HCT116 (cell line): ENCODE measurements at regions not wholly inside any gene's neighbourhood (a gene's known extent, or its start where the extent isn't known, plus 50 kb on each side); places are given as distances from the start of the nearest gene placed in this dataset.

Source experiments
- ATAC-seq: fragments of 200-7000 bp; cut with Tn5 transposase; 2 replicates; pipeline ENCODE4 v1.9.1; 2020; ENCODE audit warnings: mild to moderate bottlenecking, moderate library complexity
- BruUV-seq: library from RNA; stranded (reverse); fragments of 400-500 nt; replicated peaks from 2 replicates; lab custom pipeline; 2021; lab: Mats Ljungman, UMichigan
- CTCF ChIA-PET: fragments of 300-600 bp; sonication (Branson Sonifier 250); formaldehyde crosslinking; loops from one replicate; lab custom pipeline; 2021; ENCODE audit warnings: antibody characterized with exemption; lab: Charles Lee
- POLR2A ChIA-PET: fragments of 300-600, 350-600 bp; sonication (Branson Sonifier 250); formaldehyde crosslinking; loops from one replicate; lab custom pipeline; 2021; ENCODE audit warnings: antibody characterized with exemption; lab: Charles Lee
- RAD21 ChIA-PET, 2 experiments: fragments of 300-600 bp; sonication (Branson Sonifier 250); formaldehyde crosslinking; loops; one replicate each; lab custom pipeline; 2023; ENCODE audit warnings: low total read pairs in 2 of 2; ENCODE audit not compliant: uncharacterized antibody in 2 of 2, unreplicated experiment in 2 of 2, low non-redundant PET in 1 of 2; lab: Charles Lee
- DNase-seq: peaks from one replicate; pipeline ENCODE4 v3.0.0-alpha.2; 2010; ENCODE audit warnings: low read depth, low spot score
- H2AFZ ChIP-seq: fragments of 200-600 bp; shearing (Covaris generic), sonication (generic); 2 replicates; pipeline ENCODE4 v1.6.1; 2017; ENCODE audit warnings: low read depth, mixed run types, mixed read lengths, antibody characterized with exemption, low read length; ENCODE audit not compliant: poor library complexity, severe bottlenecking
- H3K27ac ChIP-seq: 2 replicates; pipeline ENCODE4 v1.5.1; 2012; ENCODE audit warnings: low read depth, low read length
- H3K27me3 ChIP-seq: fragments of 200-600 bp; sonication (generic); 2 replicates; pipeline ENCODE4 v1.6.1; 2016; ENCODE audit warnings: mixed run types, low read length, mixed read lengths; ENCODE audit not compliant: insufficient read depth
- H3K36me3 ChIP-seq, 2 experiments: fragments of 200-500 bp in 1 of 2; fragments of 200-600 bp in 1 of 2; sonication (Bioruptor generic) in 1 of 2; sonication (generic) in 1 of 2; 2 replicates each; pipeline versions ENCODE4 v1.5.1 to v1.6.1; 2014 to 2016; ENCODE audit warnings: low read length in 2 of 2, inconsistent platforms in 1 of 2, mixed read lengths in 1 of 2, mixed run types in 1 of 2; ENCODE audit not compliant: insufficient read depth in 2 of 2, control insufficient read depth in 1 of 2
- H3K4me1 ChIP-seq, 2 experiments: fragments of 200-600 bp in 1 of 2; sonication (generic) in 1 of 2; 2 replicates each; pipeline versions ENCODE4 v1.5.1 to v1.6.1; 2012 to 2017; ENCODE audit warnings: low read length in 2 of 2, inconsistent platforms in 1 of 2, mild to moderate bottlenecking in 1 of 2, mixed read lengths in 1 of 2, mixed run types in 1 of 2, moderate library complexity in 1 of 2; ENCODE audit not compliant: insufficient read depth in 2 of 2, control insufficient read depth in 1 of 2
- H3K4me2 ChIP-seq: fragments of 200-600 bp; sonication (generic); 2 replicates; pipeline ENCODE4 v1.6.1; 2017; ENCODE audit warnings: mixed run types, low read length, mixed read lengths
- H3K4me3 ChIP-seq, 2 experiments: fragments of 200-600 bp in 1 of 2; sonication (generic) in 1 of 2; replicated peaks in 1 of 2; 2 replicates each; pipeline ENCODE4 v1.5.1; 2011 to 2016; ENCODE audit warnings: low read length in 2 of 2, control low read depth in 1 of 2, low read depth in 1 of 2, mild to moderate bottlenecking in 1 of 2, mixed read lengths in 1 of 2, mixed run types in 1 of 2
- H3K79me2 ChIP-seq: fragments of 200-600 bp; sonication (generic); 2 replicates; pipeline ENCODE4 v1.6.1; 2017; ENCODE audit warnings: mild to moderate bottlenecking, mixed run types, low read length, moderate library complexity, mixed read lengths; ENCODE audit not compliant: insufficient read depth
- H3K9ac ChIP-seq: fragments of 200-600 bp; sonication (generic); 2 replicates; pipeline ENCODE4 v1.6.1; 2016; ENCODE audit warnings: low read length, mixed read lengths
- H3K9me2 ChIP-seq: fragments of 200-600 bp; sonication (generic), shearing (Covaris generic); 2 replicates; pipeline ENCODE4 v1.6.1; 2017; ENCODE audit warnings: mixed run types, mild to moderate bottlenecking, moderate library complexity; ENCODE audit not compliant: insufficient read depth
- H3K9me3 ChIP-seq, 2 experiments: fragments of 200-500 bp in 1 of 2; fragments of 200-600 bp in 1 of 2; sonication (Bioruptor generic) in 1 of 2; sonication (generic) in 1 of 2; 2 replicates each; pipeline ENCODE4 v1.6.1; 2014 to 2017; ENCODE audit warnings: low read length in 2 of 2, mixed read lengths in 2 of 2, inconsistent platforms in 1 of 2, low read depth in 1 of 2, mild to moderate bottlenecking in 1 of 2, mixed run types in 1 of 2, moderate library complexity in 1 of 2; ENCODE audit not compliant: control insufficient read depth in 1 of 2, insufficient read depth in 1 of 2
- H4K20me1 ChIP-seq: fragments of 200-600 bp; sonication (generic), shearing (Covaris generic); 2 replicates; pipeline ENCODE4 v1.6.1; 2017; ENCODE audit warnings: mixed run types, mild to moderate bottlenecking, moderate library complexity; ENCODE audit not compliant: insufficient read depth
- CEBPB ChIP-seq: IDR thresholded peaks from 2 replicates; pipeline ENCODE4 v1.6.1; 2012; ENCODE audit warnings: low read depth
- CTCF ChIP-seq, 3 experiments: fragments of 200-600 bp in 1 of 3; sonication (generic) in 1 of 3; IDR thresholded peaks in 2 of 3; conservative IDR thresholded peaks in 1 of 3; 2 replicates each; pipeline ENCODE4 v1.5.1; 2012 to 2017; ENCODE audit warnings: low read depth in 2 of 3, low read length in 2 of 3, antibody characterized with exemption in 1 of 3, borderline replicate concordance in 1 of 3, control low read depth in 1 of 3, mild to moderate bottlenecking in 1 of 3, mixed read lengths in 1 of 3, mixed run types in 1 of 3, moderate library complexity in 1 of 3; ENCODE audit not compliant: insufficient read depth in 1 of 3
- EZH2 ChIP-seq: fragments of 200-600 bp; sonication (generic); IDR thresholded peaks from 2 replicates; pipeline ENCODE4 v1.6.1; 2017; ENCODE audit warnings: antibody characterized with exemption, mixed run types
- POLR2AphosphoS5 ChIP-seq: IDR thresholded peaks from 2 replicates; pipeline ENCODE4 v1.6.1; 2011; ENCODE audit warnings: mild to moderate bottlenecking, low read depth, low read length, moderate library complexity
- SIN3A ChIP-seq: IDR thresholded peaks from 2 replicates; pipeline ENCODE4 v1.6.1; 2012; ENCODE audit warnings: low read depth
- ZFX ChIP-seq: fragments of 450-650 bp; IDR thresholded peaks from 2 replicates; pipeline ENCODE4 v1.6.1; 2017
- intact Hi-C: fragments of 100-400 bp; cut with micrococcal nuclease; formaldehyde crosslinking; loops from 2 replicates; pipeline ENCODE4 v1.10.0; 2022

- TF ChIP-seq CTCF (IDR thresholded peaks at IDR 0.05 in 2 of 3, conservative IDR thresholded peaks at IDR 0.05 in 1 of 3; ENCODE audit: borderline replicate concordance in 1 of 3, insufficient read depth in 1 of 3, low read depth in 2 of 3, low read length in 2 of 3) (no peak), ZFX (no peak), EZH2 (no peak), SIN3A (no peak)
Observed at GRCh38 chr2:65799141-65799854, 366.9 kb upstream of the SPRED2 start (continued).

- Histone ChIP-seq H3K4me3 (no peak overlapping the region), H3K4me2 (no peak overlapping the region), H3K36me3 (no peaks in the 10 kb centered on the region), H3K9me3 (no peaks in the 10 kb centered on the region), H2AFZ (no peak overlapping the region), H3K4me1 (no peaks in the 10 kb centered on the region), H3K27ac (no peak overlapping the region), H3K9ac (no peak overlapping the region), H3K9me2 (no peaks in the 10 kb centered on the region), H3K79me2 (no peaks in the 10 kb centered on the region), H4K20me1 (no peaks in the 10 kb centered on the region), H3K27me3 (peaks cover 18% of the 10 kb centered on the region; the same call in 1 of the 2 replicates)
- ChIA-PET RAD21 (no interaction called here), CTCF (no interaction called here), POLR2A (no interaction called here)
- intact Hi-C loops: no loop called here
- DNase-seq (no peak), ATAC-seq (no peak)
- BruUV-seq: no TSS peak
- TF ChIP-seq CEBPB: no peak
- no peak for TF ChIP-seq EZH2
- no peak for TF ChIP-seq ZFX
- TF ChIP-seq POLR2AphosphoS5: no peak
Observed at GRCh38 chr2:65798641-65799040, 366.2 kb upstream of the SPRED2 start.
